ENCODE measurements at regions not wholly inside any gene's neighbourhood (a gene's known extent, or its start where the extent isn't known, plus 50 kb on each side); places are given as distances from the start of the nearest gene placed in this dataset.

DNA sequence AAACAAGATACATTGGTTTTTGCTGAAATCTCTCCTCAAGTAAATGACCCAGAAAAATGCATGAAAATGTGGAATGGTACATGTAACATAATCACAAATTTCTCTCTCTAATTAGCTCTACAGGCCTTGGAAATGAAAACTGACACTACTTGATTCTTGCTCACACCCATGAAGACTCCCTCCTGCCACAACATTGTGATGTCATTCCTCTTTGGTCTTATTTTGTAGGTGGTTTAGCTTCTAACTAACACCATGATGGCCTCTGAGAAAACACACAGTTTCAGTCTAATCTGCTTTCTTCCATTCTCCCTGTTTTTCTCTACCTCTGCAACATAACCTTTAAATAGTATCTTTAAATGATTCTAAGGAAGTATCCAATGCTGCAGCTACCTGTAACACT lies 78.6 kb upstream of the FAM174A start:
- TF ChIP-seq, protein P1, sequence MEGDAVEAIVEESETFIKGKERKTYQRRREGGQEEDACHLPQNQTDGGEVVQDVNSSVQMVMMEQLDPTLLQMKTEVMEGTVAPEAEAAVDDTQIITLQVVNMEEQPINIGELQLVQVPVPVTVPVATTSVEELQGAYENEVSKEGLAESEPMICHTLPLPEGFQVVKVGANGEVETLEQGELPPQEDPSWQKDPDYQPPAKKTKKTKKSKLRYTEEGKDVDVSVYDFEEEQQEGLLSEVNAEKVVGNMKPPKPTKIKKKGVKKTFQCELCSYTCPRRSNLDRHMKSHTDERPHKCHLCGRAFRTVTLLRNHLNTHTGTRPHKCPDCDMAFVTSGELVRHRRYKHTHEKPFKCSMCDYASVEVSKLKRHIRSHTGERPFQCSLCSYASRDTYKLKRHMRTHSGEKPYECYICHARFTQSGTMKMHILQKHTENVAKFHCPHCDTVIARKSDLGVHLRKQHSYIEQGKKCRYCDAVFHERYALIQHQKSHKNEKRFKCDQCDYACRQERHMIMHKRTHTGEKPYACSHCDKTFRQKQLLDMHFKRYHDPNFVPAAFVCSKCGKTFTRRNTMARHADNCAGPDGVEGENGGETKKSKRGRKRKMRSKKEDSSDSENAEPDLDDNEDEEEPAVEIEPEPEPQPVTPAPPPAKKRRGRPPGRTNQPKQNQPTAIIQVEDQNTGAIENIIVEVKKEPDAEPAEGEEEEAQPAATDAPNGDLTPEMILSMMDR (IDR thresholded peaks at IDR 0.05) = no peak
- TF ChIP-seq POLR2A (IDR thresholded peaks at IDR 0.05) = no peak

All from esophagus squamous epithelium (tissue), 4 donors.